Panc1 (cell line): ENCODE measurements at regions not wholly inside any gene's neighbourhood (a gene's known extent, or its start where the extent isn't known, plus 50 kb on each side); places are given as distances from the start of the nearest gene placed in this dataset.
A peak's percentile ranks its signal among the peaks of the same experiment; 100 is the strongest.

Source experiments
- ATAC-seq: fragments of 200-7000 bp; cut with Tn5 transposase; 2 replicates; pipeline ENCODE4 v1.9.1; 2020; ENCODE audit warnings: mild to moderate bottlenecking, moderate library complexity
- BruUV-seq: library from RNA; stranded (reverse); fragments of 400-500 nt; replicated peaks from 2 replicates; lab custom pipeline; 2021; lab: Mats Ljungman, UMichigan
- CTCF ChIA-PET: fragments of 300-600 bp; sonication (Branson Sonifier 250); formaldehyde crosslinking; loops from one replicate; lab custom pipeline; 2022; ENCODE audit warnings: antibody characterized with exemption; lab: Charles Lee
- POLR2A ChIA-PET: fragments of 300-600 bp; sonication (Branson Sonifier 250); formaldehyde crosslinking; loops from one replicate; lab custom pipeline; 2022; ENCODE audit warnings: antibody characterized with exemption; lab: Charles Lee
- DNase-seq: peaks from one replicate; pipeline ENCODE4 v3.0.0-alpha.2; 2010; ENCODE audit warnings: low read depth, low spot score
- H3K27ac ChIP-seq: 2 replicates; pipeline ENCODE4 v1.5.1; 2011; ENCODE audit warnings: mild to moderate bottlenecking, low read length, inconsistent platforms
- H3K27me3 ChIP-seq: fragments of 200-500 bp; sonication (Bioruptor generic); 2 replicates; pipeline ENCODE4 v1.6.0; 2014; ENCODE audit warnings: low read length, inconsistent platforms; ENCODE audit not compliant: control insufficient read depth, insufficient read depth
- H3K36me3 ChIP-seq: fragments of 200-500 bp; sonication (Bioruptor generic); 2 replicates; pipeline ENCODE4 v1.5.1; 2014; ENCODE audit warnings: inconsistent platforms, mild to moderate bottlenecking, low read length, moderate library complexity; ENCODE audit not compliant: control insufficient read depth, insufficient read depth
- H3K4me1 ChIP-seq: 2 replicates; pipeline ENCODE4 v1.5.1; 2011; ENCODE audit warnings: inconsistent platforms, mild to moderate bottlenecking, low read length, moderate library complexity; ENCODE audit not compliant: control insufficient read depth, insufficient read depth
- H3K4me3 ChIP-seq, 2 experiments: 2 replicates each; pipeline ENCODE4 v1.5.1; 2011 to 2012; ENCODE audit warnings: low read depth in 2 of 2, low read length in 2 of 2, mild to moderate bottlenecking in 2 of 2, inconsistent platforms in 1 of 2, moderate library complexity in 1 of 2
- H3K9me3 ChIP-seq: fragments of 200-500 bp; sonication (Bioruptor generic); 2 replicates; pipeline ENCODE4 v1.5.1; 2014; ENCODE audit warnings: low read depth, mild to moderate bottlenecking, inconsistent platforms, low read length, moderate library complexity; ENCODE audit not compliant: control insufficient read depth, insufficient read depth
- POLR2AphosphoS5 ChIP-seq: IDR thresholded peaks from 2 replicates; pipeline ENCODE4 v1.6.1; 2012; ENCODE audit warnings: mild to moderate bottlenecking, low read depth, low read length, moderate library complexity
- SIN3A ChIP-seq: IDR thresholded peaks from 2 replicates; pipeline ENCODE4 v1.6.1; 2012; ENCODE audit warnings: low read depth, mild to moderate bottlenecking, low read length, moderate library complexity, borderline replicate concordance; ENCODE audit not compliant: insufficient read depth
- TCF7L2 ChIP-seq: IDR thresholded peaks from 2 replicates; pipeline ENCODE4 v1.6.1; 2011; ENCODE audit warnings: mild to moderate bottlenecking, low read depth, low read length, inconsistent platforms
- in situ Hi-C: cut with HindIII; loops from 2 replicates; pipeline ENCODE4 v1.10.0; 2016; ENCODE audit warnings: low sequenced_read_pairs, low pct_unique_long_range_greater_than_20kb
- intact Hi-C: fragments of 100-400 bp; cut with micrococcal nuclease; formaldehyde crosslinking; loops from one replicate; pipeline ENCODE4 v1.10.0; 2022; ENCODE audit not compliant: unreplicated experiment
- TF ChIP-seq, protein P1 (sequence below): fragments of 450-650 bp; IDR thresholded peaks from 2 replicates; pipeline ENCODE4 v1.5.1; 2017; ENCODE audit warnings: mild to moderate bottlenecking
- TF ChIP-seq, protein P2 (sequence below), 2 experiments: IDR thresholded peaks; 2 replicates each; pipeline ENCODE4 v1.6.1; 2011 to 2012; ENCODE audit warnings: low read depth in 2 of 2, control low read depth in 1 of 2, low read length in 1 of 2, mild to moderate bottlenecking in 1 of 2, moderate library complexity in 1 of 2; ENCODE audit not compliant: insufficient read depth in 1 of 2

DNA sequence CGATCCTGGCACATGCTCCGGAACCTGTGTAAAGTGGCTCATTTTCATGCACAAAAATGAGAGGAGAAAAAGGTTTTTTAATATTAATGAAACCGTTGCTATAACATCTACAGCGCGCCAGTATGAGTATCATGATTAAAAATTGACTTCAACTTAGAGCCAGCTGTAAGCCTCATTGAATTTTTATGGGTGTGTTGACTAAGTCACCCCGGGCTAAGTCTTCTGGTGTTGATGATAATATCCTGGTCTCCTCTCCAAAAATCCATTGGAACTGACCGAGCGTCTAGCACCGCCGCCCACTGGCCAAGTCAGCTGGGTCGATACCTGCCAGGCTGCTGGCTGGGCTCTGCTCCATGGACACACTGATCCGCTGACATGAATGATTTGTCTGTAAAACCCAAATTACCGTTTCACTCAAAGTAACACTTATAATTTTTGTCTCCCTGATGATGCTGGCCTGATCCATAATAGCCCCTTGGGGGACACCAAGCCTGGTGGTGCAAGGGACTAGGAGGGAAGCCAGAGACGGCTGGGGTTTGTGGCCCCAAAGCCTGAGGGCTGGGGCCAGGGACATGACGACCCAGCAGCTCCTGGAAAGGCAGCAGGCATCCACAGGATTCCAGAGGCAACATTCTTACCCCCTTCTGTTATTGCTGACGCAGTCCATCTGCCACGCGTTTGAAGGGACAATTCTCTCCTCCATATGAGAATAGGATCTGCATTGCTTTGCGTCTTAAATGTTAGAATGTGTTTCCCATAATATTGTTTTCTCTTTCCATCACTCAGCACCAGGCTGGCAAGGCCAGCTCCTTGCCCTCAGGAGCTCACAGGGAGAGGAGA is 131.0 kb upstream of the PPP2R2D start:
- no TSS peak for BruUV-seq
- ChIA-PET POLR2A (no interaction called here), CTCF (interaction anchor here (0.7 kb wide), 1 partner anchor 13 kb away, joined by 3 read pairs; no protein-coding TSS in a partner anchor)
- H3K27me3 ChIP-seq: no peaks in the 10 kb centered on the region; the same call in 1 of the 2 replicates
- intact Hi-C loops (loop anchor here (5.0 kb wide), 1 partner anchor 112 kb away; no protein-coding TSS in a partner anchor), in situ Hi-C loops (no loop called here)
- ATAC-seq (no peak), DNase-seq (no peak)
- H3K9me3 ChIP-seq: no peaks in the 10 kb centered on the region
- H3K36me3 ChIP-seq: no peaks in the 10 kb centered on the region
- no peak overlapping the region for H3K4me3 ChIP-seq
- H3K27ac ChIP-seq: no peak overlapping the region
- H3K4me1 ChIP-seq: no peaks in the 10 kb centered on the region
- TF ChIP-seq SIN3A (no peak), POLR2AphosphoS5 (no peak), TCF7L2 (no peak)
- TF ChIP-seq, protein P1, sequence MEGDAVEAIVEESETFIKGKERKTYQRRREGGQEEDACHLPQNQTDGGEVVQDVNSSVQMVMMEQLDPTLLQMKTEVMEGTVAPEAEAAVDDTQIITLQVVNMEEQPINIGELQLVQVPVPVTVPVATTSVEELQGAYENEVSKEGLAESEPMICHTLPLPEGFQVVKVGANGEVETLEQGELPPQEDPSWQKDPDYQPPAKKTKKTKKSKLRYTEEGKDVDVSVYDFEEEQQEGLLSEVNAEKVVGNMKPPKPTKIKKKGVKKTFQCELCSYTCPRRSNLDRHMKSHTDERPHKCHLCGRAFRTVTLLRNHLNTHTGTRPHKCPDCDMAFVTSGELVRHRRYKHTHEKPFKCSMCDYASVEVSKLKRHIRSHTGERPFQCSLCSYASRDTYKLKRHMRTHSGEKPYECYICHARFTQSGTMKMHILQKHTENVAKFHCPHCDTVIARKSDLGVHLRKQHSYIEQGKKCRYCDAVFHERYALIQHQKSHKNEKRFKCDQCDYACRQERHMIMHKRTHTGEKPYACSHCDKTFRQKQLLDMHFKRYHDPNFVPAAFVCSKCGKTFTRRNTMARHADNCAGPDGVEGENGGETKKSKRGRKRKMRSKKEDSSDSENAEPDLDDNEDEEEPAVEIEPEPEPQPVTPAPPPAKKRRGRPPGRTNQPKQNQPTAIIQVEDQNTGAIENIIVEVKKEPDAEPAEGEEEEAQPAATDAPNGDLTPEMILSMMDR: no peak
- TF ChIP-seq, protein P2, sequence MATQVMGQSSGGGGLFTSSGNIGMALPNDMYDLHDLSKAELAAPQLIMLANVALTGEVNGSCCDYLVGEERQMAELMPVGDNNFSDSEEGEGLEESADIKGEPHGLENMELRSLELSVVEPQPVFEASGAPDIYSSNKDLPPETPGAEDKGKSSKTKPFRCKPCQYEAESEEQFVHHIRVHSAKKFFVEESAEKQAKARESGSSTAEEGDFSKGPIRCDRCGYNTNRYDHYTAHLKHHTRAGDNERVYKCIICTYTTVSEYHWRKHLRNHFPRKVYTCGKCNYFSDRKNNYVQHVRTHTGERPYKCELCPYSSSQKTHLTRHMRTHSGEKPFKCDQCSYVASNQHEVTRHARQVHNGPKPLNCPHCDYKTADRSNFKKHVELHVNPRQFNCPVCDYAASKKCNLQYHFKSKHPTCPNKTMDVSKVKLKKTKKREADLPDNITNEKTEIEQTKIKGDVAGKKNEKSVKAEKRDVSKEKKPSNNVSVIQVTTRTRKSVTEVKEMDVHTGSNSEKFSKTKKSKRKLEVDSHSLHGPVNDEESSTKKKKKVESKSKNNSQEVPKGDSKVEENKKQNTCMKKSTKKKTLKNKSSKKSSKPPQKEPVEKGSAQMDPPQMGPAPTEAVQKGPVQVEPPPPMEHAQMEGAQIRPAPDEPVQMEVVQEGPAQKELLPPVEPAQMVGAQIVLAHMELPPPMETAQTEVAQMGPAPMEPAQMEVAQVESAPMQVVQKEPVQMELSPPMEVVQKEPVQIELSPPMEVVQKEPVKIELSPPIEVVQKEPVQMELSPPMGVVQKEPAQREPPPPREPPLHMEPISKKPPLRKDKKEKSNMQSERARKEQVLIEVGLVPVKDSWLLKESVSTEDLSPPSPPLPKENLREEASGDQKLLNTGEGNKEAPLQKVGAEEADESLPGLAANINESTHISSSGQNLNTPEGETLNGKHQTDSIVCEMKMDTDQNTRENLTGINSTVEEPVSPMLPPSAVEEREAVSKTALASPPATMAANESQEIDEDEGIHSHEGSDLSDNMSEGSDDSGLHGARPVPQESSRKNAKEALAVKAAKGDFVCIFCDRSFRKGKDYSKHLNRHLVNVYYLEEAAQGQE (IDR thresholded peaks at IDR 0.05; ENCODE audit: insufficient read depth in 1 of 2, low read depth in 2 of 2, low read length in 1 of 2): no peak

DNA sequence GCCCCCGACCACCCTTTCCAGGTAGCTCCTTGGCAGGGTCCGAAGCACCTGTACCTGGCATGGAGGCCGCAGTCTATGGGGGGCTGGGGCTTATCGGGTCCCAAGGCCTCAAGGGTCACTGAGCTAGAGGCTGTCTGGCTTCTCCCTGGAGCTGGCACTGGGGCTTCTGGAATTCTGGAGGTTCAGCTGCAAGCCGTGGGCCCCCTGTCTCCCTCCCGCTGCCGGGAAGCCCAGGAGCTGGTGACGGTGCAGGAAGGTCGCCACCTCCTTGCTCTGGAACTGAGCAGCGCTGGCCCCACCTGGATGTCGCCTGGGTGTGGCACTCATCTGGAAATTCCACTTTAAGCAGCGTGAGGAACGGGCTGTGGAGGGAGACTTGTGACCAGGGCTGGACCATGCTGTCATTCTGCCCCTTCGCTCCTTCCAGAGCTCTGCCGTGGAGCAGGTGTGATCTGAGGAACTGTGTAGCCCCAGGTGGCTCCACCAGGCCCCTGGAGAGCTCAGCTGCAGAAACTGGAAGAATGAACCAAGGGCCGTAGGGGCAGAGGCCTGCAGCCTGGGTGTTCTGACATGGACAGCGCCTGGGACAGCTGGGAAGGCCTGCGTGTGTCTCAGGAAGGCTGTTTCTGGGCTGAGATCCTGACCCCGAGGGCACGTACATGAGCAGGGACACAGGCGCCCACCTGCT is 129.7 kb upstream of the PPP2R2D start:
- H3K9me3 ChIP-seq: no peaks in the 10 kb centered on the region
- DNase-seq (no peak), ATAC-seq (peak; percentile 39; the same call in 1 of the 2 replicates)
- no peaks in the 10 kb centered on the region; the same call in 1 of the 2 replicates for H3K27me3 ChIP-seq
- intact Hi-C loops (loop anchor here (5.0 kb wide), 1 partner anchor 114 kb away; no protein-coding TSS in a partner anchor), in situ Hi-C loops (no loop called here)
- no peak overlapping the region for H3K27ac ChIP-seq
- no peak overlapping the region for H3K4me3 ChIP-seq
- CTCF ChIA-PET: no interaction called here
- TF ChIP-seq POLR2AphosphoS5 (no peak), TCF7L2 (no peak), SIN3A (no peak)
- TF ChIP-seq, protein P1: no peak
- TF ChIP-seq, protein P2 (IDR thresholded peaks at IDR 0.05; ENCODE audit: insufficient read depth in 1 of 2, low read depth in 2 of 2, low read length in 1 of 2): no peak
- no peaks in the 10 kb centered on the region for H3K36me3 ChIP-seq
- BruUV-seq: no TSS peak
- H3K4me1 ChIP-seq: no peaks in the 10 kb centered on the region
- POLR2A ChIA-PET: interaction anchor here (0.5 kb wide), 1 partner anchor 877 kb away, joined by 3 read pairs; no protein-coding TSS in a partner anchor
